Activated CD4-positive, CD25-positive, alpha-beta regulatory T cell treated with anti-CD3 and anti-CD28 coated beads, Interleukin-2, amount 50 U/mL, for 24 hours (primary cell): ENCODE measurements at regions not wholly inside any gene's neighbourhood (a gene's known extent, or its start where the extent isn't known, plus 50 kb on each side); places are given as distances from the start of the nearest gene placed in this dataset.
A peak's percentile ranks its signal among the peaks of the same experiment; 100 is the strongest.

Source experiments
- ATAC-seq, 2 donors: fragments of 150-1000 bp; cut with Tn5 transposase; one replicate each; pipeline ENCODE4 v1.10.0; 2021; ENCODE audit warnings: mild to moderate bottlenecking in 1 of 2, moderate library complexity in 1 of 2

DNA sequence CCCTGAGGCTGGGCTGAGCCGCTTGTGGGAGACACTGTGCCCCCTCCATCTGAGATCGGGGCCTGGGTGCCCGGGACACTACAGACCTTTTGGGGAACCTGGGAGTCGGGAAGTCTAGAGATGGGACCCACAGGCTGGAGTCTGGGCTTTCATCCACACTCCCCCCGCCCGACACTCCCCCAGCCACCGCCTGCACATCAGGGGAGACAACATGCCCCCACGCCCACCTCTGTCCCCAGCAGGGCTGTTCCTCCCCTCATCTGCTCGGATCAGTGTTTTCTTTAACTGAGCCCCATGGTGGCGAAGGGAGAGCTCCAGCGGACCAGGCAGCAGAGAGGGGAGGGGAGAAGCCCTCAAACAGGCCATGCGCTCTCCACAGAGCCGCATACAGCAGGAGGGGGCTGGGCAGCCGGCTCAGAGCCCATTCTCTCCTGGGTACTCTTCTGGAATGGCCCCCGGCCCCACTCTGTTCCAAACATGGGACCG lies 174.7 kb downstream of the IGLL1 start:
- ATAC-seq: no peak

DNA sequence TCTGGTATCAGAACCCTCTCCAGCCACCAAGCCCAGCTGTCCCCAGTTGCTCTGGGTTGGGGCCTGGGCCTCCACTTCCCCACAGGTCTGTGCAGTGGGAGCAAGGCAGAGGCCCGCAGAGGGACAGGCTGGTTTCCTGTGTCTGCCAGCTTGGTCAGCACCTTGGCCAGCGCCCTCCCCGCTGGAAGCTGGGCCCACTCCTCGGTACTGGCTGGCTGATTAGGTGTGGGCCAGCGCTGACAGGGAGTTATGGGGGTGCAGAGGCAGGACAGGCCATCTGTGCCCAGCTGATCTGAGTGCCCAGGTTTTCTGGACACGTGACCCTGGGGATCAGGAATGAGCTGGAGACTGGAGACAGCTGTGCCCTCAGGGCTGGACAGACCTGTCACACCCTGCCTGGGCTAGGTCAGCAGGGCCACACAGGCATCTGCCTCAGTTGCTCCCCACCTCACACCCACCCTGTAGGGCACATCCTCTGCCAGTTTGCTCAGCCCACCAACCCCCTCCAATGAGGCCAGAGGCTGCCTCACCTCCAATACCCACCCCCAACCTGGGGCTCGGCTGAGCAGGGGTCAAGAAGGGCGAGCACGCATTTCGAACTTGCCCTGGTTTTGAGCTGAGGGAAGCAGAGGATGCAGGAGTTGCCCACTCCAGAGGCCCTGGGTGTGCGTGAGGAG lies 175.3 kb downstream of the IGLL1 start:
- ATAC-seq: no peak

DNA sequence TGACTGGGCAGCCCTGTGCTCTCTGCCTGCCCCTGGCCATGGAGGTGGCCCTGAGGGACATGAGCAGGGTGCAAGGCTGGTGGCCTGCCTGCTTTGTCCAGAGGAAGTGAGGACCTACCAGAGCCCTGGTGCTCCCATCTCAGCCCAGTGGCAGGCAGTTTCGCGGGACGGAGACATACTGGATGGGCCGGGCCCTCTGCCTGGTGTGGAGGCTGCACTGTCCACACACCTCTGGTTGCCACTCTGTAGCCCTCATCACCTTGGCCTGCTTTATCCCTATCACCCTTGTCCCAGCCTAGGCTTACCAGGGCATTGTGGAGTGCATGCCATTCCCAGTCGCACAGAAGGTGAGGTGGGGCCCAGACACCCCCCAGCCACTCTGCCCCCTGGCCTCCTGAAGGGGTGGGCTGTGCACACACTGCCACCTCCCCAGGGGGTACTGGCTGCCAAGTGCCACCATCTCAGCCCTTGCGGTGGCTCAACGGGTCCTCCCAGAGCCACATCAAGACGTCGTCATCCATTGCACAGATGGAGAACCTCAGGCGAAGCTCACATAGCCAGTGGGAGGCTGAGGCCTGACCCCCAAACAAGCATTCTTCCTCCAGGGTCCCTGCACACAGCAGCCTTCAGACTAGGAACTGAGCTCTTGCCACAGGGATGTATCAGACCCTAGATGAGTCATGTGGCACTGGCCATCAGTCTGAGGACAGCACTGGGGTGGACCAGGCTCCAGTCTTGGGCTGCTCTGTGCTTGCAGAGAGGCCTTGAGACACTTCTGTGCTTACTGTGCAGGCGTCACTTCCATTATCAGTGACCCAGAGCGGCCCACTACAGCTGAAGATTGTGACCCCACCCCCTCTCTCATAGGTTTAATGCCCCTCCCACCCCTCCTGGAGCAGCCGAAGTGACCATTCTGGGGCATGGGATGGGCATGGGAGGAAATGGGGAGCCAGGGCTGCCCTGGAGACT lies 176.1 kb downstream of the IGLL1 start:
- no peak for ATAC-seq

DNA sequence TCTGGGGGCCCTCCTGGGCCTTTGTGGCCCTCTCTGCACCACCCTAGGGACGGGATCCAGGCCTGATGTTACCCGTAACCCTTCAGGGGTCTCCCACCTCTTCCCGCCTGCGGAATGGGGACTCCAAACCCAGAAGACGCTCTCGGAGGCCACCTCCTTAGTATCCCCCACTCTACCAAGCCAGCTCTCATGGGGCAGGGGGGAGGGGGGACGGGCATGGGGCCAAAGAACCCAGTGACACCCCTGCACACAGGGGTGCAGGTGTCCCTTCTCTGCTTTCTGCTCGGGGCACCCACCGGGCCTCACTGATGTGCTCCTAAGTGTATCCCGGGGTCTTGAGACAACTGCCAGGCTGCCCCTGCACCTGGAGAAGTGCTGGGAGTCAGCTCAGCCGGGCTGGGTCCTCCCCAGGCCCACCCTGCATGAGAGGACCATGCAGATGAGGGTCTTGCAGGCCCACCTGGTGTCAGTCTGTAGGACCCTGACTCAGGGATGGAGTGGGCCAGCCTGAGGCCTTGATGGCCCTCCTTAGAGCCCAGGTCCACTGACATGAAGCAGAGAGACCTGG lies 176.9 kb downstream of the IGLL1 start:
- no peak for ATAC-seq

DNA sequence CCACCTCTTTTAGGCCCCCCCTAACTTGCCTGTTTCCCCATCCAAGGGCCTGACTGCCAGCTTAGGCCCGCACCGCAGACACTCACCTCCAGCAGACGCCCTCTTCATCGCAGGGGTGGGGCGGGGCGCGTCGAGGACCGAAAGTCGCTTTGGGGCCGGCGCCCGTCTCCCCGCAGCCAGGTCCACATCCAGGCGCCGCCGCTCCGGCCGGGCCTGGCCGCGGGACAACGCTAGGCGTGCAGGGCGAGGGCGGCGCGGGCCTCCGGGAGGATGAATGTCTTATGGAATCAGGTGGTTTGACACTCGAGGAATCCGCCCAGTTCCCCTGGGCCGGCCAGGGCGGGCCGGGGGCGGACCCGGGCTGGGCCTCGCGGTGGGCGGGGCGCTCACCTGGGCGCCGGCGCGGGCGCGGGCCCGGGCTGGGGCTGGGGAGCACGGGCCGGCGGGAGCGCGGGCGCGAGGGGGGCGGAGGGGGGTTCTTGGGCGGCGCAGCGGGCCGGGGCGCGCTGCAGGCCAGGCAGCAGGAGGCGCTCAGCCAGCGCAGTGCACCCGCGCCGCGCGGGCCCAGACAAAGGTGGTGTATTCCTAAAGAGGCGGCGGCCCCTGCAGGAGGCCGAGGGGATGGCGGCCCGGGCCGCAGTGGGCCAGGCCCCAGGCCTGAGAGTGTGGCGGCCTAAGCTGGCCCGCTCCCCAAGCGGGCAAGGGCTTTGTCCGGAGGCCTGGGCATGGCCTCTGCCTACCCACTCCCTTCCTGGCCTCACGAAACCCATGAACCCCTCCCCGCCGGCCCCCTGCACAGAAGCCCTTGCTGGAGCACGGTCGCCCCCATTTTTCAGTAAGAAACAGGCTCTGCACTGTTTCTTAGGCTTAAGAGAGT lies 177.6 kb downstream of the IGLL1 start:
- peak; percentile 63 to 76 for ATAC-seq

DNA sequence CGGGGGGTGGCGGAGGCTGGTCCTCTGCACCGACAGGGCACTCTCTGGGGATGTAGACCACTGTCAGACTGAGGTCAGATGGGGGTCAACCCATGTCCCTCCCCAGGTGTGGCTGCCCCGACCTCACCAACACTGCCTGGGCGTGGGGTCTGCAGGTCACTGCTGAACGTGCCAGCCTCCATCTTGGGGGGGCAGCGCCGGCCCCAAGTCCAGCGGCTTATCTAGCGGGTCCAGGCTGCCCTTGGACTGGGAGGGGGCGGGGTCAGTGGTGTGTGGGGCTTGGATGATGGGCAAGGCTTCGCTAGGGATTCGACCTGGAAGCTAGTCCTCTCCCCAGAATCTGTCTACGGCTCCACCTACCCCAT lies 178.2 kb downstream of the IGLL1 start:
- ATAC-seq: no peak

DNA sequence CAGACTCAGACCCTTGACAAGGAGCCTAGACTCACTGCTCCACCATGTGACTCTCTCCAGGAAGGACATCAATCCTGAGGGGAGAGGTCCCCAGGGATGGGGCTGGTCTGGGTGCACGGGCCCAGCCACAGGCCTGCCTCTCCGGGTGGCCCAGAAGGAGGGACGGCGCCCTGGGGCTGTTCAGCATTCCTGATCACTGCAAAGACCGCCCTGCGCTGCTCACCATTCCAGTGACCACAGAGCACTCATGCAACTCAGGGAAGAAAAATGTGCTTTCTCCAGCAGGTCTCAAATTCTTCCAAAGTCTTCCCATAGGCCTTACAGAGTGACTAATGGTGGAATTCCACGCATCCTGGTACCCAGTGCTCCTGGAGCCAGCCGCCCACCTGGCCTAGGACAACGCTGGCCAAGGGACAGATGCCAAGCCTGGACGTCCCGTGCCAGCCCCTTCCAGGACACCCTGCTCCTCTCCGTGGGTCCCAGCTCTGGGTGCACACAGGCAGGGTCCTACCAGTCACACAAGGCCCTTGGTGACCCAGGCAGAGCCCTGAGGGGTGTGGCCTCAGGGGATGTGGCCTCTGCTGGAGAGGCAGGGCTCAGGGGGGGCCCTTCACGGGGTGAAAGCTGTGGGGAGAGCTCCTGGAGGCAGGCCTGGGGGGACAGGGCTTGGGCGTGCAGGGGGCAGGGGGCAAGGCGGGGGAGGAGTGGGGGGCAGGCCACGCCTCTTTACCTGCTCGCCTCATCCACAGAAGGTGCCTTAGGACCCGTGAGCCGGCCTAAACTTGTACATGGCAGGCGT lies 178.8 kb downstream of the IGLL1 start:
- ATAC-seq: no peak

DNA sequence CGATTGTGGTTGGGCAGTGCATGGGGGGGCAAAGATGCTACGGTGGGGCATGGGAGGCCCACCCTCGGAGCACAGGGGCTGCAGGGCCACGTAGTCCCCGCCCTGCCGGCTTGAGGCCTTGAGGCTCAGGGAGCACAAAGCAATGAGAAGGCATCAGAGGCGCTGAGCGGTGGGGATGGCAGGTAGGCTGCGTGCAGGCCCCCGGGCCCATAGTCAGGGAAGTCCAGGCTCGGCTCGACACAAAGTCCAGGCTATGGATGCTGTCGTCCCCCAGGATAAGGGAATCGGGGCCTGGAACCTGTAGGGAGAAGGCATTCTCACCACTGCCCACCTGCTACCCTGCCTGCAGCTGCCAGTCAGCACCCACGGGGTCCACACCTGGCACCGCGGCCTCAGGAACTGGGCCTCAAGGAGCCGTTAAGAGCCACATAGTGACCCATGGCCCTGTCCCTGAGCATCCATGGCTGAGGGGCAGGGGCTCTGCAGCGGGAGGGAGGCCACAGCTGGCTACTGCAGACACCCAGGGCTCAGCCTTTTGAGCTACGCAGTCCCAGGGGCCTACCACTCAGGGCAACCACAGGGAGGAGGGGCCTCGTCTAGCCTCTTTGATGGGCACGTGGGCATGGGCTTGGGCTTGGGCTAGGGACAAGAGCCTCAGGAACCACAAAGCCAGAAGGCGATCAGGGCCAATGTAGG lies 179.7 kb downstream of the IGLL1 start:
- ATAC-seq: no peak

DNA sequence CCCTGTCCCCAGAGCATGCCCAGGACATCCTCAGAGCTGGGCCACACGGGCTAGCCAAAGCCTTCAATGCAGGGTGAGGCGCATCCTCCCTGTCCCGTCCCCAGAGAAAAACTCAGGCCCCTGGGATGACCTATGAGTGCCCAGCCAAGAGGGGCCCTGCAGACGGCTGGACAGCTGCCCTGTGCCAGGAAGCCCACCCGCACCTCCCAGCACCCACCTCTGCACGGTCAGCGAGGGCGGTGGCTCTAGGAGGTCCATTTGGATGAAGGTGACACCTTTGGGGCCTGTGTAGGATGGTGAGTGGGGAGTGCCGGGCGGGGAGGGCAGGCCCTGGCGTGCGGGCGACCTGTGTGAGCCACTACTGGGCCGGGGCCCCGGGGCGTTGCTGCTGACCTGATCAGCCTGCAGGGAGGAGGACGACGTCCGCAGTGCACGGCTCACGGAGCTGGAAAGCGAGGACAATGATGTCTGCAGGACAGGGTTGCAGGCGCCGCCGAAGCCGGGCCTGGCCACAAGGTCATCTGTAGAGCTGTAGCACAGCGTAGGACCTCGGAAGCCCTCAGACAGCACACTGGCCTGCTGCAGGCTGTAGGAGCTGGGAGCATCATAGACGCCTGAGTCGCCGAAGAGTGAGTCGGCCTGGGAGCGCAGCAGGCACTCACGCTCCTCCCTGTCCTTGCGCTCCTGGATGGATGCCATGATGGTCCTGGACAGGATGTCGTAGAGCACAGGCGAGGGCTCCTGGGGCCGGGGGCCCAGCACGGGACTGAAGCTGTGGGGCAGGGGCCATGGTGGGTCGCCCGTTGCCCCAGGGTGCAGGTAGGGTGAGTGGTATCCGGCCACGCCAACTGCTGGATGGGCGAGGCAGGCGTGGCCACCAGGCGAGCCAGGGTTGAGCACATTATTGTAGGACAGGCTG lies 180.5 kb downstream of the IGLL1 start:
- no peak for ATAC-seq

DNA sequence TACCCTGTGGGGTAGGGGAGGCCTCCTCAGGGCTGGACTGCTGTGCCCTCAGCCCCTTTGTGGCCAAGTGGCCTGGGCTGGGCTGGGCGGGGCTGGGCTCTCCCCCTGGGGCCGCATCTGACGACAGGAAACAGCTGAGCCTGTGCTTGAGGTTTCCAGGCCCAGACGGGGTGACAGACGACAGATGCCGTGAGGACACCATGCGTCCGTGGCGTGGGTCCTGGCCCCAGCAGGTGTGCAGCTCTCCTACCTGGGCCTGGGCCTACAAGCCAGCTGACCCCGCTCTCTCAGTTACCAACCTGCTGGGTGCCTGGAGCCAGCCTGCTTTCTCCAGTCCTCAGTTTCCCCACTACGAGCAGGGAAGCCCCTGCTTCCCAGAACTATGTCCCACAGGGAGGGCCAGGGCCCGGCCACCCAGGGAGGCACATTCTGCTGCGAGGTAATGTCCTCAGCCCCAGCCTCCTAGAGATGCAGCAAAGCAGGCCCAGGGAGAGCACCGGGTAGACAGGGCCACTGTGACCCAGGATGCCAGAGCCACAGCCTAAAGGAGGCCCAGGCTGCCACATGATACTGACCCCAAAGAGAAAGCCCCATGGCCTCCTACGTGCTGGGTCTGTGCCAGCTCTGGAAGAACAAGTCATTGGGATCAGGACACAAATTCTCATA lies 181.3 kb downstream of the IGLL1 start:
- ATAC-seq: no peak

DNA sequence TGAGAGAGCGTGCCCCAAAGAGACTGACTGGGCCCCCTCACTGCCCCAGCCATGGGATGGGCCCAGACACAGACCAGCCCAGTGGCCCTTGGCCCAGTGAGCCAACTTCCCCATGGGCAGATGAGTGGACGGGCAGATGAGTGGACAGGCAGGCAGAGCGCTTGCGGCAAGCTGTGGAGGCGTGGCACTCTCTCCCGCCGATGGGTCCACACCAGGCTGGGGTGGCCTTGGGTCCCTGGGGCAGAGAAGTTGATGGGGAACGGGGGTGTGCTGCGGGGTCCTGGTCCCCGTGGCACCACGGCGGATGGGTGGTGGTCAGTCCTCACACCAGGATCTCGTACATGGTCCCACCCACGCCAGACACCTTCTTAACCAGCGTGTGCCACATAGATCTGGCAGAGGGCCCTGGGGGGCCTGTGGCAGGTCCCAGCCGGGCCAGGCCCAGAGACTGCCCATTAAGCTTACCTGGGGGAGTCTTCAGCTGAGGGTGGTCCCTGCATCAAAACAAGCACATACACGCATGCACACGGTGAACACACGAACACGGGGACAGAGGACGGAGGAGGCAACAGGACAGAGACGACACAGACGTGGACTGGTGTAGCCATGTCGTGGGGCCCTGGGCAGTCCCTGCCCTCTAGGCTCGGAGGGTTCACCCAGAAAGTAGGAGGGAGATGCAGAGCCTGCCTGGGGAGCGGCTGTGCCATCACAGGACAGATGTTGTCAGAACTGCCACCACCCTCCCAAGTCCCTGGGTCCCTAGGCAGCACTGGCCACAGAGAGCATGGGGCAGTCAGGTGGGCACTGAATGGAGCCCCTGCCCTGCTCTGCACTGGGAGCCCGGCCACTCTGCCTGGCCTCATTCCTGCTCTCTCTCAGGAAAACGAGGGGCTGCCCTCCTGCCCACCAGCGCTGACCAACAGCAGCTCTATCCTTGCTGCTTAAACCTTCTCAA lies 182.2 kb downstream of the IGLL1 start:
- ATAC-seq: no peak

DNA sequence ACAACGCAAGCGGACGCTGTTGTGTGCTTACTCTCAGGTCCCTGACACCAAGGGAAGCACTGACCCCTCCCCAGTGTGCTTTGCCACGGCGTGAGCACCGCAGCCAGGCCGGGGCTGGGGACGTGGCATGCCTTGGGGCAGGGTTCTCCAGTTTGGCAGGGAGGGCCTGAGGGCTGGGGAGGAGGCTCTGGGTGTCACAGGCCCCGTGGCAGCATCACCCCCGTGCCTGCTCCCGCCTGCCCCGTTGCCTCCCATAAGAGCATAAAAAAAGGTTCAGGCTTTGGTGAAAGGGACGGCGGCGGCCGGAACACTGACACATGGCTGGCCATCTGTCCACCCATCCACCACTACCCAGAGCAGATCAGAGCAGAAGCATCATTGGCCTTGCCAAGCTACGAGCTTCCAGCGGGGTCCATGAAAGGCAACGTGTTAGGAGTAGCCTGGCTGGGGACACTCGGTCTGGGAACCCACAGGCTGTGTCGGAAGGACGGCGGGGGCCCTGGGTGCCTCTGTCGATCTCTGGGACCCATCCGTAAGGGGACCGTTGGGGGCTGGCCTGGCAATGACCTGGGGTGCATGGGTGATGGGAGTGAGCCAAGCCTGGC lies 183.0 kb downstream of the IGLL1 start:
- no peak for ATAC-seq

DNA sequence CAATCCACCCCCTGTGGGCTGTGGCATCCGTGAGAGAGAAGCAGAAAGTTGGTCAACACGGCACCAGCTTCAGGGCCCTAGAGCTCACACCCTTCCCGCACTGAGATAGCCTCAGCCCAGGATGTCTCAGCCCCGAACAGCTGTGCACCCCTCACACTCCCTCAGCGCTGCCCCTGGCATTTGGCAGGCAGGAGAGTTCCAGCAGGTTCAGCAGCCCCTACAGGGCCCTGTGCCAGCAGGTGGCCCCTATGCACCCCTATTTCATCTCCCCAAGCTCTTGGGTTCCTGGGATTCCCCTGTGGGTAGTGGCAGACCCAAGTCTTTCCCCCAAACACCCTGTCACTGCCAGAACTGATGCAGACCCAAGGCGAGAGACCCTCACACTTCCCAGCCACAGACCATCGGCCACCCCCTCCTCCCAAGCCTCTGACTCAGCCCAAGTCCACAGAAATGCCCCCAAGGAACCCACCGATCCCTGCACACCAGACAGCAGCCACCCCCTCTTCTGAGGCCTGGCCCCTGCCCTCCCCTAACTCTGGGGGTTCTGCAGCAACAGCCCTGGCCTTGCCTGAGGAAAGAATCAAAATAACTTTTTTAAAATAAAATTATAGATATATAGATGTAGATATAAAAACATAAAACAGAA lies 183.6 kb downstream of the IGLL1 start:
- ATAC-seq: no peak

DNA sequence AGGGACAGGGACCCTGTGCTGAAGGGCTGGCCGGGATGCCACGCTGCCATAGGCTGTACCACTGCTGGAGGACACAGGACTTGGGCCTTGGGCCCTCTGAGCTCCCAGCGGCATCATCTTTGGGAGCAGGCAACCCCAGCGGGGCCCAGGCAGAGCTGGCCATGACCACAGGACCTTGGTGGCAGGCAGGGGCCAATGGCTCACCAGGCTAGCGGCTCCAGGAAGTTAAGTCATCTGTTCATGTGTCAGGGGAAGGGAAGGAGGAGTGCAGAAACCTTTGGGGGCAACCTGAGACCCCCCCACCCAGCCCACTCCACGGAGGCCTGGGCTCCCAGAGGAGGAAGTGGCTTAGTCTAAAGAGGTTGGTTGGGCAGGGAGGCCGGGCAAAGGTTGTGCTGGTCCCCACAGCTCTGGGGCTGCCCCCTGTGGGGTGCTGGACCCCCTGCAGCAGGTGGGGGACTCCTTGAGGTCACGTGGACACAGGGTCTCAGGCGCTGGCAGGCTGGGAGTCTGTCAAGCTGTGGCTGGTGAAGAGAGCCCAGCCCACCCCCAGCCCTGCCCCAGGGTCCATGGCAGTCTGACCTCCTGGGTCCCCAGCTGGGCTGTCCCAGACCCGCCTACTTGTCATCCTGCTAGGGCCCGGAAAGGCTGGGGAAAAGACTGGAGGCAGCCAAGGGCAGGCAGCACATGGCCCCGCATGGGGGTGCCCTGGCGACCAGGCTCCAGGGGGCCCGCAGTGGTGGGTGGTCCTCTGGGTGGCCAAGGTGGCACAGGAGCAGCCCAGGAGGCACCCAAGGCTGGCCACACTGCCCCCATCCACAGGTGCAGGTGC lies 184.3 kb downstream of the IGLL1 start:
- no peak for ATAC-seq

DNA sequence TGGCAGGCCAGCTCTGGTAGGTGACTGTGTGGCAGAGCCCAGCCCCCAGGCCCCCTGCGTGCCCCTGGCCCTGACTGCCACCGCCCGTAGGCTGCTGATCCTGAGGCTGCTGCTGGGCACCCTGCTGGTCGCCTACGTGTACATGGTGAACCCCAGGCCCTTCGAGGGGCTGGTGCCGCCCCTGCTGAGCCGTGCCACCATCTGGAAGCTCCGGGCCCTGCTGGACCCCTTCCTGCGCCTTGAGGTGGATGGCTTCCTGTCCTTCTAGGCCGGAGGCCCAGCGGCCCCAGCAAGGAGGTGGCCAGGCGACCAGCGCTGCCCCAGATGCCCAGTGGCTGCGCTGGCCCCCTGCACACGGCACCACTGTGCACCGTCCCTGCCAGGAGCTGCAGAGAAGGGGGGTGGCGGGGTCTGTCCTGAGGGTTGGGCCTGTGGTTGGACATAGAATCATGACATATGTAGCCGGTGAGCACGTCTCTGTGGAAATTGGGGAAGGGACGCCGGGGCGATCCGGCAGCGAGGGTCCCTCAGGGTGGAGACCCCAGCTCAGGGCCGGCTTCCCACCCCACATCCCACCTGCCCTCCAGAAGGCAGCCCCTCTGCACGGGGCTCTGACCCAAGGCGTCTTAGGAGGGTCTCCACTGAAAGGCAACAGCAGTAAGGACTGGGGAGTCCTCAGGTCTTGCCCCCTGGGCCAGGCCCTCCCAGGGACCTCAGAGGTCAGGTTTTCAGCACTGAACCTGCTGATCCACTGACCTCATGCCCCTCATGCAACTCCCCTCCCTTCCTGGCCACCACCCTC lies 185.4 kb downstream of the IGLL1 start:
- no peak for ATAC-seq
